Muscle layer of colon (tissue), 2 donors: ENCODE measurements at regions not wholly inside any gene's neighbourhood (a gene's known extent, or its start where the extent isn't known, plus 50 kb on each side); places are given as distances from the start of the nearest gene placed in this dataset.

ENCODE experiments used
- H3K27ac ChIP-seq: one replicate; pipeline ENCODE4 v1.7.0; 2013; ENCODE audit warnings: low read depth, mild to moderate bottlenecking, low read length, moderate library complexity
- H3K27me3 ChIP-seq, 2 donors: one replicate each; pipeline ENCODE4 v1.7.0; 2013; ENCODE audit warnings: low read length in 2 of 2, mild to moderate bottlenecking in 2 of 2; ENCODE audit not compliant: insufficient read depth in 2 of 2, control insufficient read depth in 1 of 2
- H3K36me3 ChIP-seq: one replicate; pipeline ENCODE4 v1.7.0; 2013; ENCODE audit warnings: mild to moderate bottlenecking, low read length; ENCODE audit not compliant: insufficient read depth
- H3K4me1 ChIP-seq: one replicate; pipeline ENCODE4 v1.7.0; 2013; ENCODE audit warnings: mild to moderate bottlenecking, low read length; ENCODE audit not compliant: insufficient read depth
- H3K4me3 ChIP-seq, 2 donors: one replicate each; pipeline ENCODE4 v1.7.0; 2013; ENCODE audit warnings: low read length in 2 of 2, low read depth in 1 of 2, mild to moderate bottlenecking in 1 of 2, moderate library complexity in 1 of 2
- H3K9ac ChIP-seq: one replicate; pipeline ENCODE4 v1.7.0; 2013; ENCODE audit warnings: low read length
- H3K9me3 ChIP-seq: one replicate; pipeline ENCODE4 v1.7.0; 2013; ENCODE audit warnings: mild to moderate bottlenecking, low read length
- donor health status: abdominal sarcoma.
- donor health status: Adenocarcinoma of cecum.

GRCh38 chr7:25615003-25615402, 386.7 kb upstream of the NPVF start:
- Histone ChIP-seq H3K27me3 (no peaks in the 10 kb centered on the region), H3K4me1 (peaks cover 9% of the 10 kb centered on the region), H3K36me3 (no peaks in the 10 kb centered on the region), H3K9me3 (no peaks in the 10 kb centered on the region), H3K4me3 (no peak overlapping the region), H3K27ac (no peak overlapping the region), H3K9ac (no peak overlapping the region)

- no peaks in the 10 kb centered on the region for H3K27me3 ChIP-seq
- peaks cover 9% of the 10 kb centered on the region for H3K4me1 ChIP-seq
- H3K4me3 ChIP-seq: no peak overlapping the region
- H3K27ac ChIP-seq: no peak overlapping the region
- H3K9ac ChIP-seq: no peak overlapping the region
- H3K9me3 ChIP-seq: no peaks in the 10 kb centered on the region
- no peaks in the 10 kb centered on the region for H3K36me3 ChIP-seq
Measured at GRCh38 chr7:25615593-25615992, 387.3 kb upstream of the NPVF start.

GRCh38 chr7:25617214-25617613, 388.9 kb upstream of the NPVF start:
- Histone ChIP-seq H3K36me3 (no peaks in the 10 kb centered on the region), H3K27me3 (no peaks in the 10 kb centered on the region), H3K9me3 (no peaks in the 10 kb centered on the region), H3K4me1 (peaks cover 9% of the 10 kb centered on the region), H3K4me3 (no peak overlapping the region), H3K9ac (no peak overlapping the region), H3K27ac (no peak overlapping the region)

- H3K9ac ChIP-seq: no peak overlapping the region
- H3K27me3 ChIP-seq: no peaks in the 10 kb centered on the region
- H3K27ac ChIP-seq: no peak overlapping the region
- H3K9me3 ChIP-seq: no peaks in the 10 kb centered on the region
- no peak overlapping the region for H3K4me3 ChIP-seq
- H3K4me1 ChIP-seq: peaks cover 9% of the 10 kb centered on the region
- no peaks in the 10 kb centered on the region for H3K36me3 ChIP-seq
Measured at GRCh38 chr7:25617673-25618072, 389.4 kb upstream of the NPVF start.

- no peaks in the 10 kb centered on the region for H3K27me3 ChIP-seq
- peaks cover 9% of the 10 kb centered on the region for H3K4me1 ChIP-seq
- no peak overlapping the region for H3K9ac ChIP-seq
- H3K27ac ChIP-seq: no peak overlapping the region
- H3K9me3 ChIP-seq: no peaks in the 10 kb centered on the region
- H3K4me3 ChIP-seq: no peak overlapping the region
- H3K36me3 ChIP-seq: no peaks in the 10 kb centered on the region
Measured at GRCh38 chr7:25619381-25619780, 391.1 kb upstream of the NPVF start.

GRCh38 chr7:25619963-25620799, 391.9 kb upstream of the NPVF start:
- Histone ChIP-seq H3K4me3 (no peak overlapping the region), H3K27ac (no peak overlapping the region), H3K36me3 (no peaks in the 10 kb centered on the region), H3K4me1 (peaks cover 10% of the 10 kb centered on the region), H3K27me3 (no peaks in the 10 kb centered on the region), H3K9me3 (no peaks in the 10 kb centered on the region), H3K9ac (no peak overlapping the region)

GRCh38 chr7:25621993-25622392, 393.7 kb upstream of the NPVF start:
- Histone ChIP-seq H3K4me3 (no peak overlapping the region), H3K27ac (no peak overlapping the region), H3K27me3 (no peaks in the 10 kb centered on the region), H3K4me1 (peaks cover 5% of the 10 kb centered on the region), H3K36me3 (no peaks in the 10 kb centered on the region), H3K9ac (no peak overlapping the region), H3K9me3 (no peaks in the 10 kb centered on the region)

- H3K4me1 ChIP-seq: peaks cover 5% of the 10 kb centered on the region
- H3K27ac ChIP-seq: no peak overlapping the region
Measured at GRCh38 chr7:25622695-25623094, 394.4 kb upstream of the NPVF start.

GRCh38 chr7:25624051-25624450, 395.8 kb upstream of the NPVF start:
- no peak overlapping the region for H3K4me3 ChIP-seq
- H3K27me3 ChIP-seq: no peaks in the 10 kb centered on the region
- no peak overlapping the region for H3K27ac ChIP-seq
- H3K36me3 ChIP-seq: no peaks in the 10 kb centered on the region
- peaks cover 5% of the 10 kb centered on the region for H3K4me1 ChIP-seq
- no peaks in the 10 kb centered on the region for H3K9me3 ChIP-seq
- H3K9ac ChIP-seq: no peak overlapping the region

More at GRCh38 chr7:25622695-25623094, 394.4 kb upstream of the NPVF start:
- Histone ChIP-seq H3K4me3 (no peak overlapping the region), H3K9me3 (no peaks in the 10 kb centered on the region), H3K27me3 (no peaks in the 10 kb centered on the region), H3K36me3 (no peaks in the 10 kb centered on the region), H3K9ac (no peak overlapping the region)

- Histone ChIP-seq H3K36me3 (no peaks in the 10 kb centered on the region), H3K9ac (no peak overlapping the region), H3K4me1 (peaks cover 5% of the 10 kb centered on the region), H3K27ac (no peak overlapping the region), H3K27me3 (no peaks in the 10 kb centered on the region), H3K4me3 (no peak overlapping the region), H3K9me3 (no peaks in the 10 kb centered on the region)
Measured at GRCh38 chr7:25624833-25625232, 396.5 kb upstream of the NPVF start.

- no peak overlapping the region for H3K27ac ChIP-seq
- H3K9ac ChIP-seq: no peak overlapping the region
Measured at GRCh38 chr7:25625306-25625992, 397.2 kb upstream of the NPVF start.

More at GRCh38 chr7:25625306-25625992, 397.2 kb upstream of the NPVF start:
- no peaks in the 10 kb centered on the region for H3K27me3 ChIP-seq
- peaks cover 5% of the 10 kb centered on the region for H3K4me1 ChIP-seq
- no peak overlapping the region for H3K4me3 ChIP-seq
- H3K9me3 ChIP-seq: no peaks in the 10 kb centered on the region
- no peaks in the 10 kb centered on the region for H3K36me3 ChIP-seq
